Glutamatergic neuron (in vitro differentiated cells): ENCODE measurements at regions not wholly inside any gene's neighbourhood (a gene's known extent, or its start where the extent isn't known, plus 50 kb on each side); places are given as distances from the start of the nearest gene placed in this dataset.
"Not testable (repeated sequence)": the region's sequence is repeated elsewhere in the genome, so short reads cannot be mapped to it uniquely, and the experiment has no call there.

Experiments used
- DNase-seq: peaks from one replicate; pipeline ENCODE4 v3.0.0; 2022
- H3K27ac Mint-ChIP-seq: one replicate; pipeline ENCODE4 v1.8.0; 2020; ENCODE audit warnings: mild to moderate bottlenecking, mixed read lengths, inconsistent platforms; ENCODE audit not compliant: unreplicated experiment
- H3K27me3 Mint-ChIP-seq: one replicate; pipeline ENCODE4 v1.8.0; 2020; ENCODE audit warnings: mild to moderate bottlenecking, moderate library complexity, mixed read lengths, inconsistent platforms; ENCODE audit not compliant: unreplicated experiment
- H3K36me3 Mint-ChIP-seq: one replicate; pipeline ENCODE4 v1.8.0; 2020; ENCODE audit warnings: mild to moderate bottlenecking, mixed read lengths, inconsistent platforms; ENCODE audit not compliant: unreplicated experiment
- H3K4me1 Mint-ChIP-seq: one replicate; pipeline ENCODE4 v1.8.0; 2020; ENCODE audit warnings: mild to moderate bottlenecking, low read depth, mixed read lengths, inconsistent platforms; ENCODE audit not compliant: unreplicated experiment
- H3K4me3 Mint-ChIP-seq: one replicate; pipeline ENCODE4 v1.8.0; 2020; ENCODE audit warnings: mild to moderate bottlenecking, mixed read lengths, inconsistent platforms; ENCODE audit not compliant: unreplicated experiment
- H3K9me3 Mint-ChIP-seq: one replicate; pipeline ENCODE4 v1.8.0; 2020; ENCODE audit warnings: mild to moderate bottlenecking, moderate library complexity, mixed read lengths, inconsistent platforms; ENCODE audit not compliant: unreplicated experiment
- TF ChIP-seq, protein P1 (sequence below): fragments of 200-600 bp; sonication (generic); IDR thresholded peaks from one replicate; pipeline ENCODE4 v1.5.0; 2021; ENCODE audit not compliant: partially characterized antibody, unreplicated experiment

DNA sequence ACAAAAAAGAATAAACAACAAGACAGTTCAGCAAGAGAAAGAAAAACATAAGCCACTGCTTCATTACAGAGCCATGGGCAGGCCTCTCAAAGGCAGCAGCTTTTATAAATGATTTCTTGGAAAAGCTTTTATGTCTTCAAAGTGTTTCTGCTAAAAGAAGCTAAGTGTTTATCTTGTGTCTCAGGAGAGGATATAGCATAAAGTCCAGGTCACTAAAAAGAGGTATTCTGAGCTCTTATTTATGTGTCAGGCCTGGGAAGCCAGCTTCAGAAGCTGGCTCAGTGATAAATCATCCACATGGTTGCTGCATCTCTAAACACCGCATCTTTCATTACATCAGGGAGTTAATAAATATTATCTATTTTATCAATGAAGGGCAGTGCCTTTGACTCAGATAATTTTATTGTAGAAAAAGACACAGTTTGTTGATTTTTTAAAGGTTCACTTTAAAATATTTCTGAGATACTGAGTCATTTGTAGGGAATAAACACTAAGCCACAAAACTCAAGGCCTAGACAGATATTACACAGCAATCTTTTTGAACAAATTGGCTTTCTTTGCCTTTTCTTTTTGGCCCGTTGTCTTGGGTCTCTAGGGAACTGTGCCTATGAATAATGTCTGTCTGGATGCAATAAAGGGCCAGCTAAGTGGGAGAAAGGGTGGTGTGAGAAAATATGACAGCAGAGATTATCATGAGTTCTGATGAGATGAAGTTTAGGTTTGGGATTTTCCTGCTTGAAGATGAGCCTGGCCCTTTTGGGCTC is 1086.6 kb downstream of the UQCRFS1 start:
- no peaks in the 10 kb centered on the region for H3K36me3 Mint-ChIP-seq
- no peak overlapping the region for H3K4me3 Mint-ChIP-seq
- peaks cover 2% of the 10 kb centered on the region for H3K27me3 Mint-ChIP-seq
- H3K27ac Mint-ChIP-seq = no peak overlapping the region
- TF ChIP-seq, protein P1, sequence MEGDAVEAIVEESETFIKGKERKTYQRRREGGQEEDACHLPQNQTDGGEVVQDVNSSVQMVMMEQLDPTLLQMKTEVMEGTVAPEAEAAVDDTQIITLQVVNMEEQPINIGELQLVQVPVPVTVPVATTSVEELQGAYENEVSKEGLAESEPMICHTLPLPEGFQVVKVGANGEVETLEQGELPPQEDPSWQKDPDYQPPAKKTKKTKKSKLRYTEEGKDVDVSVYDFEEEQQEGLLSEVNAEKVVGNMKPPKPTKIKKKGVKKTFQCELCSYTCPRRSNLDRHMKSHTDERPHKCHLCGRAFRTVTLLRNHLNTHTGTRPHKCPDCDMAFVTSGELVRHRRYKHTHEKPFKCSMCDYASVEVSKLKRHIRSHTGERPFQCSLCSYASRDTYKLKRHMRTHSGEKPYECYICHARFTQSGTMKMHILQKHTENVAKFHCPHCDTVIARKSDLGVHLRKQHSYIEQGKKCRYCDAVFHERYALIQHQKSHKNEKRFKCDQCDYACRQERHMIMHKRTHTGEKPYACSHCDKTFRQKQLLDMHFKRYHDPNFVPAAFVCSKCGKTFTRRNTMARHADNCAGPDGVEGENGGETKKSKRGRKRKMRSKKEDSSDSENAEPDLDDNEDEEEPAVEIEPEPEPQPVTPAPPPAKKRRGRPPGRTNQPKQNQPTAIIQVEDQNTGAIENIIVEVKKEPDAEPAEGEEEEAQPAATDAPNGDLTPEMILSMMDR = no peak
- H3K9me3 Mint-ChIP-seq = peaks cover under 1% of the 10 kb centered on the region
- DNase-seq = no peak
- peaks cover 14% of the 10 kb centered on the region for H3K4me1 Mint-ChIP-seq

DNA sequence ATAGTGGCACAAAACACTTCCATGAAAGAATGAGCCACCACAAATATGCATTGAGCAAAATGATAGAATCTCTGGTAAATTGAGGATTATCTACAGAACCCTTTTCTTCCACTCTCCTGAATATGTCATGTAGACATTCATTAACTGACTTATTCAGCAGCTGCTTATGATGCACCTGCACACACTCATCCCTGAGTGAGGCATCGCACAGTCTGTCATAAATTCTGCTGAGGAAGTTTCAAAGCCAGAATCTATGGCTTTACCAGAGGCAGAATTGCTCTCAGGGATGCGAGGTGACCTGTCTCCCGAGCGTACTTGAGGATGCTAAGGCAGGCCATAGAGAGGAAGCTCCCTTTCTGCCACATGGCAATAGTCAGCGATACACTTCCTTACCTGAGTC is 1090.2 kb downstream of the UQCRFS1 start:
- no peaks in the 10 kb centered on the region for H3K9me3 Mint-ChIP-seq

DNA sequence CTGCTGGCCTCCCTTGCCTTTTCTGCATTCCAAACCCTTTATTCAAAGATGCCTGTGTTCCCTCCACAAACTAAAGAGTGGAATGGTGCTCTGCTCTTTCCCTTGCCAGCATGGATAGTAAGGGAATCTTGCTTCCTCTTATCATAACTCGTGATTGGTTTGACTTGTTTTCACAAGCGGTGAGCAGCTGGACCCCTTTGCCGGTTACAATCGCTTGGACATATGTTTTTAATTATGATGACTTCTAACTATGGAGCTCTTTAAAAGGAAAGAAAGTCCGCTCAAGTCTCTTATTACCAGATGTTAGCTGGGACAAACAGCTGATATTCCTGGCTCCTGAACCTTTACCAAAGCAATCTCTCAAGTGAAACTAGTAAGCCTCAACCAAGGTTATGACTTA is 1094.7 kb downstream of the UQCRFS1 start:
- TF ChIP-seq, protein P1 = no peak
- no peak overlapping the region for H3K4me3 Mint-ChIP-seq
- peaks cover 1% of the 10 kb centered on the region for H3K27me3 Mint-ChIP-seq
- no peak overlapping the region for H3K27ac Mint-ChIP-seq
- no peaks in the 10 kb centered on the region for H3K36me3 Mint-ChIP-seq
- no peak for DNase-seq
- no peaks in the 10 kb centered on the region for H3K4me1 Mint-ChIP-seq
- H3K9me3 Mint-ChIP-seq = no peaks in the 10 kb centered on the region

More for the DNA sequence above, 1090.2 kb downstream of the UQCRFS1 start:
- no peak for DNase-seq
- Mint-ChIP-seq H3K27me3 (peaks cover 1% of the 10 kb centered on the region), H3K36me3 (no peaks in the 10 kb centered on the region), H3K27ac (no peak overlapping the region), H3K4me1 (peaks cover 8% of the 10 kb centered on the region), H3K4me3 (no peak overlapping the region)
- TF ChIP-seq, protein P1 = no peak

DNA sequence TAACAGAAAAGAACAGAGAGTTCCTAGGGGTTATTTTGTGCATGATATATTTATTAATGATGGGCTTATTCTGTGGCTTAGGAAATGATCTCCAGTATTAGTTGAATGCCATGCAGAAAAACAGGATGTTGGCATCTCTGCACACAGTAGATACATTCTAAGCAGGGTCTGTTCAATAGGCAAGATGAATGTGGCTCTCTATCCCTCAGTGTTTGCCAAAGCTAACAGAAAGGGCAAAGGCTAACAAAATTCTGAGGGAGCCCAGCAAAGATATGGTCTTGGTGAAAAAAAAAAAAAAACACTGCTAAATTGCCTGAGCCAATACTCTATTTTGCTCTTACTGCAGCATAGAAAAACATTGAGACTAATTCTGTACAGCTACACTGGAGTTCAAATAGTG is 1095.8 kb downstream of the UQCRFS1 start:
- TF ChIP-seq, protein P1 = no peak
- Mint-ChIP-seq H3K4me3 (no peak overlapping the region), H3K27ac (no peak overlapping the region), H3K9me3 (no peaks in the 10 kb centered on the region), H3K27me3 (peaks cover 1% of the 10 kb centered on the region), H3K4me1 (no peaks in the 10 kb centered on the region), H3K36me3 (no peaks in the 10 kb centered on the region)
- no peak for DNase-seq

DNA sequence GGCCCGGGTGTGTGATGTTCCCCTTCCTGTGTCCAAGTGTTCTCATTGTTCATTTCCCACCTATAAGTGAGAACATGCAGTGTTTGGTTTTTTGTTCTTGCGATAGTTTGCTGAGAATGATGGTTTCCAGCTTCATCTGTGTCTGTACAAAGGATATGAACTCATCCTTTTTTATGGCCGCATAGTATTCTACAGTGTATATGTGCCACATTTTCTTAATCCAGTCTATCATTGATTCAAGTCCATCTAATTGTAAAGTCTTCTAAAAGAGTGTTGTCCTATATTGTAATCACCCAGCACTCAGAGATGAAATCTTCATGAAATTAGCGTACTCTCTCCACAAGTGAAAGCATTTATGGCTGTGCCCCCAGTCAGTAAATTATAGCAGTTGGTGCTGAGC is 1096.6 kb downstream of the UQCRFS1 start:
- H3K4me3 Mint-ChIP-seq, H3K9me3 Mint-ChIP-seq, H3K4me1 Mint-ChIP-seq, H3K27me3 Mint-ChIP-seq, H3K36me3 Mint-ChIP-seq, H3K27ac Mint-ChIP-seq, DNase-seq: not testable (repeated sequence)
